Tibial nerve (tissue), 4 donors: ENCODE measurements at regions not wholly inside any gene's neighbourhood (a gene's known extent, or its start where the extent isn't known, plus 50 kb on each side); places are given as distances from the start of the nearest gene placed in this dataset.

Experiments used
- CTCF ChIP-seq, 5 experiments: fragments of 200-600 bp in 3 of 5; fragments of 450-650 bp in 2 of 5; sonication (generic) in 3 of 5; IDR thresholded peaks; one replicate each; pipeline ENCODE4 v1.5.1; 2016 to 2019; ENCODE audit warnings: antibody characterized with exemption in 5 of 5, mild to moderate bottlenecking in 3 of 5, moderate library complexity in 2 of 5
- EP300 ChIP-seq, 2 donors: sonication (generic); formaldehyde crosslinking; IDR thresholded peaks; one replicate each; pipeline ENCODE4 v1.6.1; 2017; ENCODE audit warnings: antibody characterized with exemption in 2 of 2, mild to moderate bottlenecking in 1 of 2
- POLR2A ChIP-seq, 2 donors: fragments of 450-650 bp; IDR thresholded peaks; one replicate each; pipeline ENCODE4 v1.6.1; 2017; ENCODE audit warnings: antibody characterized with exemption in 2 of 2, mild to moderate bottlenecking in 2 of 2, moderate library complexity in 2 of 2

- TF ChIP-seq CTCF (IDR thresholded peaks at IDR 0.05) (no peak), POLR2A (IDR thresholded peaks at IDR 0.05) (no peak), EP300 (IDR thresholded peaks at IDR 0.05) (no peak)
Observed at GRCh38 chr2:40665493-40666232, 213.8 kb upstream of the SLC8A1 start.
